ENCODE measurements at regions not wholly inside any gene's neighbourhood (a gene's known extent, or its start where the extent isn't known, plus 50 kb on each side); places are given as distances from the start of the nearest gene placed in this dataset.
A peak's percentile ranks its signal among the peaks of the same experiment; 100 is the strongest.

DNA sequence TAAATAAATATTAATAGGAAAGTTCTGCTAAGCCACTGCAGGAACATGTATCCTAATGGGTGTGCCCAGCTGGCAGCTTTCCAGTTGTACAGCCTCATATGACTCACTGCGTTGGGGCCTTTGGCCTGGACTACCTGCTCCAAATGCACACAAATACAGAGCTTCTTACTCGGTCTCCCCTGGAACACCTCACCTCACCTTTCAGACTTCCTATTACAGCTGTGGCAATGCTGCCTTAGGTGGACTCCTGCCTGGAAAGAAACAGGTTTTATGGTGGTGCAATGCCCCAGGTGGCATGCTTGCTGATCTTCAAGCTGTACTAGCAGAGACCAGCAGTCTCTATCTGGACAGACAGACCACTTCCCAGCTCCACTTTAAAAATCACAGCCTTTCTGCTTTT lies 85.7 kb upstream of the EXOC1L start:
- POLR2A ChIA-PET = interaction anchor here (0.5 kb wide), 1 partner anchor 188 kb away, joined by 3 read pairs; no protein-coding TSS in a partner anchor
- Histone ChIP-seq H3K9me3 (ENCODE audit: control insufficient read depth, insufficient read depth, low read depth, low read length) (no peaks in the 10 kb centered on the region), H3K4me3 (ENCODE audit: low read depth, low read length) (no peak overlapping the region), H3K36me3 (ENCODE audit: control insufficient read depth in 2 of 2, insufficient read depth in 1 of 2, low read length in 2 of 2) (no peaks in the 10 kb centered on the region), H3K27ac (ENCODE audit: extremely low read depth, low read depth, low read length) (no peak overlapping the region), H3K4me1 (ENCODE audit: control insufficient read depth, insufficient read depth, low read length) (no peaks in the 10 kb centered on the region)
- CTCF ChIA-PET = interaction anchor here (0.6 to 1.2 kb wide), 3 partner anchors 132 to 326 kb away, joined by 3 to 6 read pairs (median 4); no protein-coding TSS in a partner anchor
- TF ChIP-seq ZNF518A (tag by site-specific recombination; conservative IDR thresholded peaks at IDR 0.05; ENCODE audit: low read depth) = no peak
- TF ChIP-seq, protein P1, sequence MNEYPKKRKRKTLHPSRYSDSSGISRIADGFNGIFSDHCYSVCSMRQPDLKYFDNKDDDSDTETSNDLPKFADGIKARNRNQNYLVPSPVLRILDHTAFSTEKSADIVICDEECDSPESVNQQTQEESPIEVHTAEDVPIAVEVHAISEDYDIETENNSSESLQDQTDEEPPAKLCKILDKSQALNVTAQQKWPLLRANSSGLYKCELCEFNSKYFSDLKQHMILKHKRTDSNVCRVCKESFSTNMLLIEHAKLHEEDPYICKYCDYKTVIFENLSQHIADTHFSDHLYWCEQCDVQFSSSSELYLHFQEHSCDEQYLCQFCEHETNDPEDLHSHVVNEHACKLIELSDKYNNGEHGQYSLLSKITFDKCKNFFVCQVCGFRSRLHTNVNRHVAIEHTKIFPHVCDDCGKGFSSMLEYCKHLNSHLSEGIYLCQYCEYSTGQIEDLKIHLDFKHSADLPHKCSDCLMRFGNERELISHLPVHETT (tag by site-specific recombination; IDR thresholded peaks at IDR 0.05) = no peak
- peak; percentile 54; the same call in 1 of the 2 replicates for TF ChIP-seq KLF9 (tag by site-specific recombination; IDR thresholded peaks at IDR 0.05; ENCODE audit: low read depth)
- no peak for TF ChIP-seq HOXC10 (CRISPR knock-in tag; IDR thresholded peaks at IDR 0.05)
- TF ChIP-seq ZNF660 (tag by site-specific recombination; IDR thresholded peaks at IDR 0.05) = 0 out of 2 replicates have a peak, but pooled peaks have one; percentile 16
- TF ChIP-seq, protein P2, sequence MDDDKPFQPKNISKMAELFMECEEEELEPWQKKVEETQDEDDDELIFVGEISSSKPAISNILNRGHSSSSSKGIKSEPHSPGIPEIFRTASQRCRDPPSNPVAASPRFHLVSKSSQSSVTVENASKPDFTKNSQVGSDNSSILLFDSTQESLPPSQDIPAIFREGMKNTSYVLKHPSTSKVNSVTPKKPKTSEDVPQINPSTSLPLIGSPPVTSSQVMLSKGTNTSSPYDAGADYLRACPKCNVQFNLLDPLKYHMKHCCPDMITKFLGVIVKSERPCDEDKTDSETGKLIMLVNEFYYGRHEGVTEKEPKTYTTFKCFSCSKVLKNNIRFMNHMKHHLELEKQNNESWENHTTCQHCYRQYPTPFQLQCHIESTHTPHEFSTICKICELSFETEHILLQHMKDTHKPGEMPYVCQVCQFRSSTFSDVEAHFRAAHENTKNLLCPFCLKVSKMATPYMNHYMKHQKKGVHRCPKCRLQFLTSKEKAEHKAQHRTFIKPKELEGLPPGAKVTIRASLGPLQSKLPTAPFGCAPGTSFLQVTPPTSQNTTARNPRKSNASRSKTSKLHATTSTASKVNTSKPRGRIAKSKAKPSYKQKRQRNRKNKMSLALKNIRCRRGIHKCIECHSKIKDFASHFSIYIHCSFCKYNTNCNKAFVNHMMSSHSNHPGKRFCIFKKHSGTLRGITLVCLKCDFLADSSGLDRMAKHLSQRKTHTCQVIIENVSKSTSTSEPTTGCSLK (tag by site-specific recombination; IDR thresholded peaks at IDR 0.05) = no peak
- TF ChIP-seq ZBTB1 (tag by site-specific recombination; IDR thresholded peaks at IDR 0.05) = no peak
- TF ChIP-seq ZNF404 (tag by site-specific recombination; IDR thresholded peaks at IDR 0.05) = no peak
- TF ChIP-seq, protein P3, sequence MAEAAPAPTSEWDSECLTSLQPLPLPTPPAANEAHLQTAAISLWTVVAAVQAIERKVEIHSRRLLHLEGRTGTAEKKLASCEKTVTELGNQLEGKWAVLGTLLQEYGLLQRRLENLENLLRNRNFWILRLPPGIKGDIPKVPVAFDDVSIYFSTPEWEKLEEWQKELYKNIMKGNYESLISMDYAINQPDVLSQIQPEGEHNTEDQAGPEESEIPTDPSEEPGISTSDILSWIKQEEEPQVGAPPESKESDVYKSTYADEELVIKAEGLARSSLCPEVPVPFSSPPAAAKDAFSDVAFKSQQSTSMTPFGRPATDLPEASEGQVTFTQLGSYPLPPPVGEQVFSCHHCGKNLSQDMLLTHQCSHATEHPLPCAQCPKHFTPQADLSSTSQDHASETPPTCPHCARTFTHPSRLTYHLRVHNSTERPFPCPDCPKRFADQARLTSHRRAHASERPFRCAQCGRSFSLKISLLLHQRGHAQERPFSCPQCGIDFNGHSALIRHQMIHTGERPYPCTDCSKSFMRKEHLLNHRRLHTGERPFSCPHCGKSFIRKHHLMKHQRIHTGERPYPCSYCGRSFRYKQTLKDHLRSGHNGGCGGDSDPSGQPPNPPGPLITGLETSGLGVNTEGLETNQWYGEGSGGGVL (tag by site-specific recombination; IDR thresholded peaks at IDR 0.05) = no peak
- no peak for TF ChIP-seq ZNF843 (tag by site-specific recombination; IDR thresholded peaks at IDR 0.05)
- TF ChIP-seq ZBTB26 (tag by site-specific recombination; optimal IDR thresholded peaks at IDR 0.05) = no peak
- no peak for TF ChIP-seq ZNF223 (tag by site-specific recombination; IDR thresholded peaks at IDR 0.05)
- no peak for TF ChIP-seq ZNF600 (tag by site-specific recombination; IDR thresholded peaks at IDR 0.05)
- no peak for TF ChIP-seq ZNF548 (tag by site-specific recombination; IDR thresholded peaks at IDR 0.05)
- no peak for TF ChIP-seq ZNF175 (tag by site-specific recombination; IDR thresholded peaks at IDR 0.05)
- 0 out of 2 replicates have a peak, but pooled peaks have one; percentile 19 for TF ChIP-seq ZNF335 (tag by site-specific recombination; conservative IDR thresholded peaks at IDR 0.05)
- 0 out of 2 replicates have a peak, but pooled peaks have one; percentile 31 for TF ChIP-seq PRDM10 (tag by site-specific recombination; IDR thresholded peaks at IDR 0.05)
- TF ChIP-seq ZNF16 (tag by site-specific recombination; IDR thresholded peaks at IDR 0.05; ENCODE audit: low read depth) = no peak
- no peak for TF ChIP-seq ZNF266 (tag by site-specific recombination; IDR thresholded peaks at IDR 0.05; ENCODE audit: low read depth)
- TF ChIP-seq ZFP3 (tag by site-specific recombination; IDR thresholded peaks at IDR 0.05; ENCODE audit: low read depth) = no peak
